GM23248 (cell line): ENCODE measurements at regions not wholly inside any gene's neighbourhood (a gene's known extent, or its start where the extent isn't known, plus 50 kb on each side); places are given as distances from the start of the nearest gene placed in this dataset.

ENCODE experiments used
- EZH2 ChIP-seq: fragments of 200-600 bp; sonication (generic); IDR thresholded peaks from 2 replicates; pipeline ENCODE4 v1.6.1; 2018; ENCODE audit warnings: antibody characterized with exemption, mild to moderate bottlenecking; ENCODE audit not compliant: insufficient read depth, poor library complexity, severe bottlenecking
- EZH2phosphoT487 ChIP-seq: fragments of 200-600 bp; sonication (generic); IDR thresholded peaks from 2 replicates; pipeline ENCODE4 v1.6.1; 2018; ENCODE audit warnings: antibody characterized with exemption, moderate library complexity, mild to moderate bottlenecking, low read depth; ENCODE audit not compliant: insufficient read depth

GRCh38 chr10:30756896-30757295 lies 127.3 kb upstream of the LYZL2 start:
- TF ChIP-seq EZH2, result no peak
- TF ChIP-seq EZH2phosphoT487, result no peak
